HG03460 (cell line): ENCODE measurements at regions not wholly inside any gene's neighbourhood (a gene's known extent, or its start where the extent isn't known, plus 50 kb on each side); places are given as distances from the start of the nearest gene placed in this dataset.
"Not testable (repeated sequence)": the region's sequence is repeated elsewhere in the genome, so short reads cannot be mapped to it uniquely, and the experiment has no call there.

Source experiments
- ATAC-seq: cut with Tn5 transposase; IDR thresholded peaks from one replicate; pipeline ENCODE4 v1.9.1; 2021; ENCODE audit not compliant: unreplicated experiment

- no peak for ATAC-seq
Observed at GRCh38 chr10:8305876-8306652, 251.6 kb downstream of the GATA3 start.

- ATAC-seq = no peak
Observed at GRCh38 chr10:8306685-8307364, 252.3 kb downstream of the GATA3 start.

- no peak for ATAC-seq
Observed at GRCh38 chr10:8310930-8311329, 256.4 kb downstream of the GATA3 start.

- ATAC-seq = no peak
Observed at GRCh38 chr10:8311526-8312070, 257.1 kb downstream of the GATA3 start.

- no peak for ATAC-seq
Observed at GRCh38 chr10:8312079-8312478, 257.6 kb downstream of the GATA3 start.

- no peak for ATAC-seq
Observed at GRCh38 chr10:8312781-8313180, 258.3 kb downstream of the GATA3 start.

- ATAC-seq = no peak
Observed at GRCh38 chr10:8314486-8314885, 260.0 kb downstream of the GATA3 start.

GRCh38 chr10:8315619-8316021 is 261.1 kb downstream of the GATA3 start:
- ATAC-seq = peak; percentile 64

GRCh38 chr10:8316284-8316683 is 261.8 kb downstream of the GATA3 start:
- ATAC-seq = no peak

GRCh38 chr10:8318429-8318828 is 263.9 kb downstream of the GATA3 start:
- ATAC-seq = not testable (repeated sequence)

GRCh38 chr10:8318956-8319355 is 264.5 kb downstream of the GATA3 start:
- no peak for ATAC-seq

GRCh38 chr10:8319704-8320103 is 265.2 kb downstream of the GATA3 start:
- ATAC-seq = no peak

- ATAC-seq = no peak
Observed at GRCh38 chr10:8321990-8322389, 267.5 kb downstream of the GATA3 start.

- no peak for ATAC-seq
Observed at GRCh38 chr10:8323428-8324054, 269.1 kb downstream of the GATA3 start.

- ATAC-seq = no peak
Observed at GRCh38 chr10:8325024-8325980, 270.8 kb downstream of the GATA3 start.

- ATAC-seq = no peak
Observed at GRCh38 chr10:8326396-8327139, 272.1 kb downstream of the GATA3 start.

GRCh38 chr10:8327140-8327423 is 272.6 kb downstream of the GATA3 start:
- ATAC-seq = no peak

GRCh38 chr10:8331387-8331786 is 276.9 kb downstream of the GATA3 start:
- no peak for ATAC-seq

- ATAC-seq = peak; percentile 88
Observed at GRCh38 chr10:8331896-8332729, 277.6 kb downstream of the GATA3 start.
